ENCODE measurements at regions not wholly inside any gene's neighbourhood (a gene's known extent, or its start where the extent isn't known, plus 50 kb on each side); places are given as distances from the start of the nearest gene placed in this dataset.

GRCh38 chr4:148883891-148884290, 441.7 kb upstream of the NR3C2 start:
- TF ChIP-seq, protein P1, sequence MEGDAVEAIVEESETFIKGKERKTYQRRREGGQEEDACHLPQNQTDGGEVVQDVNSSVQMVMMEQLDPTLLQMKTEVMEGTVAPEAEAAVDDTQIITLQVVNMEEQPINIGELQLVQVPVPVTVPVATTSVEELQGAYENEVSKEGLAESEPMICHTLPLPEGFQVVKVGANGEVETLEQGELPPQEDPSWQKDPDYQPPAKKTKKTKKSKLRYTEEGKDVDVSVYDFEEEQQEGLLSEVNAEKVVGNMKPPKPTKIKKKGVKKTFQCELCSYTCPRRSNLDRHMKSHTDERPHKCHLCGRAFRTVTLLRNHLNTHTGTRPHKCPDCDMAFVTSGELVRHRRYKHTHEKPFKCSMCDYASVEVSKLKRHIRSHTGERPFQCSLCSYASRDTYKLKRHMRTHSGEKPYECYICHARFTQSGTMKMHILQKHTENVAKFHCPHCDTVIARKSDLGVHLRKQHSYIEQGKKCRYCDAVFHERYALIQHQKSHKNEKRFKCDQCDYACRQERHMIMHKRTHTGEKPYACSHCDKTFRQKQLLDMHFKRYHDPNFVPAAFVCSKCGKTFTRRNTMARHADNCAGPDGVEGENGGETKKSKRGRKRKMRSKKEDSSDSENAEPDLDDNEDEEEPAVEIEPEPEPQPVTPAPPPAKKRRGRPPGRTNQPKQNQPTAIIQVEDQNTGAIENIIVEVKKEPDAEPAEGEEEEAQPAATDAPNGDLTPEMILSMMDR (IDR thresholded peaks at IDR 0.05 in 2 of 3, conservative IDR thresholded peaks at IDR 0.05 in 1 of 3; ENCODE audit: control insufficient read depth in 2 of 3, extremely low read depth in 1 of 3, insufficient read depth in 1 of 3, low read depth in 3 of 3, low read length in 3 of 3), result no peak
- TF ChIP-seq JUND (IDR thresholded peaks at IDR 0.05; ENCODE audit: low read depth, low read length) (no peak), BRCA1 (IDR thresholded peaks at IDR 0.05; ENCODE audit: low read depth, low read length) (no peak), FOXM1 (IDR thresholded peaks at IDR 0.05; ENCODE audit: low read depth, low read length) (no peak), CBX5 (IDR thresholded peaks at IDR 0.05; ENCODE audit: low read depth) (no peak), NR2C2 (IDR thresholded peaks at IDR 0.05; ENCODE audit: borderline replicate concordance, control insufficient read depth, insufficient read length, low read depth) (no peak), HDGF (IDR thresholded peaks at IDR 0.05) (no peak), KDM1A (IDR thresholded peaks at IDR 0.05; ENCODE audit: borderline replicate concordance) (no peak), WRNIP1 (IDR thresholded peaks at IDR 0.05; ENCODE audit: borderline replicate concordance, low read depth, low read length) (no peak)
- TF ChIP-seq, protein P2, sequence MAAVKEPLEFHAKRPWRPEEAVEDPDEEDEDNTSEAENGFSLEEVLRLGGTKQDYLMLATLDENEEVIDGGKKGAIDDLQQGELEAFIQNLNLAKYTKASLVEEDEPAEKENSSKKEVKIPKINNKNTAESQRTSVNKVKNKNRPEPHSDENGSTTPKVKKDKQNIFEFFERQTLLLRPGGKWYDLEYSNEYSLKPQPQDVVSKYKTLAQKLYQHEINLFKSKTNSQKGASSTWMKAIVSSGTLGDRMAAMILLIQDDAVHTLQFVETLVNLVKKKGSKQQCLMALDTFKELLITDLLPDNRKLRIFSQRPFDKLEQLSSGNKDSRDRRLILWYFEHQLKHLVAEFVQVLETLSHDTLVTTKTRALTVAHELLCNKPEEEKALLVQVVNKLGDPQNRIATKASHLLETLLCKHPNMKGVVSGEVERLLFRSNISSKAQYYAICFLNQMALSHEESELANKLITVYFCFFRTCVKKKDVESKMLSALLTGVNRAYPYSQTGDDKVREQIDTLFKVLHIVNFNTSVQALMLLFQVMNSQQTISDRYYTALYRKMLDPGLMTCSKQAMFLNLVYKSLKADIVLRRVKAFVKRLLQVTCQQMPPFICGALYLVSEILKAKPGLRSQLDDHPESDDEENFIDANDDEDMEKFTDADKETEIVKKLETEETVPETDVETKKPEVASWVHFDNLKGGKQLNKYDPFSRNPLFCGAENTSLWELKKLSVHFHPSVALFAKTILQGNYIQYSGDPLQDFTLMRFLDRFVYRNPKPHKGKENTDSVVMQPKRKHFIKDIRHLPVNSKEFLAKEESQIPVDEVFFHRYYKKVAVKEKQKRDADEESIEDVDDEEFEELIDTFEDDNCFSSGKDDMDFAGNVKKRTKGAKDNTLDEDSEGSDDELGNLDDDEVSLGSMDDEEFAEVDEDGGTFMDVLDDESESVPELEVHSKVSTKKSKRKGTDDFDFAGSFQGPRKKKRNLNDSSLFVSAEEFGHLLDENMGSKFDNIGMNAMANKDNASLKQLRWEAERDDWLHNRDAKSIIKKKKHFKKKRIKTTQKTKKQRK (IDR thresholded peaks at IDR 0.05; ENCODE audit: low read depth, low read length), result no peak

Measured in GM12878 (cell line).